Stimulated activated CD8-positive, alpha-beta memory T cell treated with anti-CD3 and anti-CD28 coated beads, Interleukin-4, amount 100 ng/mL, for 1 hour (primary cell): ENCODE measurements at regions not wholly inside any gene's neighbourhood (a gene's known extent, or its start where the extent isn't known, plus 50 kb on each side); places are given as distances from the start of the nearest gene placed in this dataset.
"Not testable (repeated sequence)": the region's sequence is repeated elsewhere in the genome, so short reads cannot be mapped to it uniquely, and the experiment has no call there.

Source experiments
- DNase-seq, 2 donors: peaks; one replicate each; pipeline ENCODE4 v3.0.0-alpha.2; 2020; ENCODE audit warnings: low read depth in 2 of 2, low spot score in 1 of 2

GRCh38 chr3:107189158-107189791 is 188.0 kb upstream of the CCDC54 start:
- DNase-seq: no peak

DNA sequence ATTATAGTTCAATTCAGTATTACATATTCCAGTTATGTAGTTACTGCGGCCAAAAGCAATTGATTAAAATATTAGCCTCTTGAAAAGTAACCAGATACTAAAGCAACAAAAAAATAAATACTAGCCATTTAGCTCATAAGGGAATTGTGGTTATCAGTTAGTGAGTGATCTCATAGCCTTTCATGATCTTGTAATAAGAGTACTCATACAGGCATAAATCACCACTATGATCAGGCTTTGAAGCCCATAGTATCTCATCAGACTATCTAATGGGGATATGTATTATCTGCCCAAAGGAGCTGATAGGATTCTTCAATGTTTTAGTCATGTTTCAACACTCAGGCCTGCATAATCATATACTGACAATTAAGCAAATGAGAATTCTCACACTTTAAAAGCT is 184.1 kb upstream of the CCDC54 start:
- DNase-seq: no peak

DNA sequence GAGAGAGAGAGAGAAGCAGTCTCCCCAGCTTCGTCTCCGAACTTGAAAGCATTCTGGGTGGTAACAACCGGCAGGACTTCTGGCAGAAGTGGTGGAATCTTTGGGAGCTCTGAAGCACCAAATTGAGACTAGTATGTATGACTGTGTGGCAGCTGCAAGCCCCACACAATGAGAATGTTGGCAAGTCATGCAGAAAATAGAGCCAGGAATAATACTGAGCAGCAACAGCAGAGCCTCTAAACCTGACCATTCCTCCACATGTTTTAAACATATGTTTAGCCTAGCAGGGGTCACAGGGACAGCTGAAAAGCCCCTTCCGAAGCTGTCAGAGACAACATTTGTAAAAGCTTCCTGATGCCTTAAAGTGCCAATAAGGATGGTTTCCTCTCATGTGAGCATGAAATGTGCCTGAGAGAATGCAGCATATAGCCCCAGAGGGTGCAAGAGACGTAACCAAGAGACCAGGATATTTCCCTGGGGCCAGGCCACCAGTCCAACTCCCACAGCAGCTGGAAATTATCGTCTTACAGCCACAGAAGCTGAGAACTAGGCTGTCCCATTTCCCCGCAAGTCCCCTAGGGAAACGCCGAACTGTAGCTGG is 178.6 kb upstream of the CCDC54 start:
- no peak for DNase-seq

GRCh38 chr3:107201146-107201545 is 176.1 kb upstream of the CCDC54 start:
- DNase-seq: no peak

GRCh38 chr3:107202885-107203284 is 174.4 kb upstream of the CCDC54 start:
- DNase-seq: not testable (repeated sequence)

- DNase-seq: no peak
Observed at GRCh38 chr3:107204121-107204520, 173.1 kb upstream of the CCDC54 start.

GRCh38 chr3:107205358-107205757 is 171.9 kb upstream of the CCDC54 start:
- DNase-seq: no peak

DNA sequence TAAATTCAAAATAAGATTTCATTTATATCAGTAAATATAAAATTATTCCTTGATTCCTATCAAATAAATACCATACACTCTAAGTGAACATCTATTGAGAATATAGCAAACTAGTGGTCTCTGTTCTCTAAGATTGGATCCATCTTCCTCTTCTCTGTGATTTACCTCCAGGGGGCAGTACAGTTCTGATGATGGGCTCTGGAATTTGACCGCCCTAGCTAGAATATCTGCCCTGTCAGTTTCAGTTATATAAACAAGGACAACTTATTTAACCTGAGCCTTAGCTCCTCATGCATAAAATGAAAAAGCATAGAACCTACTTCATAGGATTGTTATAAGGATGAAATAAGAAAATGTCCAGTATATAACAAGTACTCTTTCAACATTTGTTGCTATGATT is 171.1 kb upstream of the CCDC54 start:
- no peak for DNase-seq

DNA sequence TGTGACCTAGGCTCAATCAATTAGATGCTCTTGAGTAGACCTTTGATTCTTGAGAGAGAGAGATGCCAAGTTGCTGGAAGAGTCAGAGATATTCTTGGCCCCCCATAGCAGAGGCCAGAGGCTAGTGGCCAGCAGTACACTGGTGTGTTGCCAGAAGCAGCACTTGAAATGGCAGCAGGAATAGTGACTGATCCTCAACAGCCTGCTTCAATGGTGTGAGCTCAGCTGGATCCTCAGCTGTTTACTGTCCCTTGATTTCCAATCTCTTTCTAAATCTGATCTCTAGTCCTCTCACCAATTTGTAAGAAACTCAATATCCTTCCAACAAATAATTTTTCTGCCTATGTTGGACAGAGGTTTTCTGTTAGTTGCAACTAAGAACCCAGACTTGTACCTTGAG is 170.3 kb upstream of the CCDC54 start:
- no peak for DNase-seq

GRCh38 chr3:107208100-107208499 is 169.1 kb upstream of the CCDC54 start:
- no peak for DNase-seq

DNA sequence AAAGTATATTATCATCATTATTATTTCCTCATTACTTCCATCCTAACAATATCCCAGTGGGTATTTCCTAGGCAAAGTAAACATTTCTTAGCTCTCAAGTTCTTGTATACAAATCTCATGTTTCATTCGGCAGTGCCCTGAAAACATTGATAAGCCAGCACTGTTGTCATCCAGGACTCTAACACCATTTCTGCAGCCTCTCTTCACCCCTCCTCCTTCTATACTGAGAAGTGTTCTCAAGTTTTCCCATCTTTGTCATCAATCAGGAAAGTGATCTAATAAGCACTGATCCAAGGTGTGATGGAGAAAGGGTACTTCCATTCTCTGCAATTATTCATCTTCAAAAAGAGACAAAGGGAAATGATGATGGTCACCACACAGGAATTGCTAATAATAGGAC is 168.4 kb upstream of the CCDC54 start:
- DNase-seq: no peak

DNA sequence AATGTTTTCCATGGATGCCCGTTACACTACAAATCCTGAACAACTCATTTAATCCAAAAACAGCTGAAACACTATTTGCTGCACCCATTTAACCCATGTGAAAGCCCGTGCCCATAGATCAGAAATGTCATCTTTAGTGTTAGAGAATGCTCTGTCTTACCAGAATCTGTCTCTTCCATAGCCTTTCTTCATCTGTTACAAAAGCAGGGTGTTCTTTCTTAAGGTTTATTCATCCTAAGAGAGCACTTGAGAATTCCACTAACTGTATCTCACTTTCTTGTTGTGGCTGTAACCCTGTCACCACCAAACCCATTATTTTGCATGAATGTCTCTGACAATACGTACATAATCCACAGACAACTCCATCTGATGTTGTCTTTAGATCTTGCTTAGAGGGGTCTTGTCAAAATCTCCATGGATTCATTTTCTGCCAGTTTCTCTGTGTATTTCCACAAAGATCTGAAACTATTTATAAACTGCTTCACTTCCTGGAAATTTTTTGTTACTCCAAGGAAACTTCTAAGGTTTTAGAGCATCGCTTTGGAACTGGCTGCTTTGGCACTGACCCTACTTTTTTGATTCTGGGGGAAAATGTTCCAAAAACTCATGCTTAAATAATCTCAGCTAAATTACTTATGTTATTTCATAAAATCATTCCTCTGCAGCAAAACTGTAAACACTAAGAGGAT is 167.8 kb upstream of the CCDC54 start:
- no peak for DNase-seq

- no peak for DNase-seq
Observed at GRCh38 chr3:107211608-107212007, 165.6 kb upstream of the CCDC54 start.

DNA sequence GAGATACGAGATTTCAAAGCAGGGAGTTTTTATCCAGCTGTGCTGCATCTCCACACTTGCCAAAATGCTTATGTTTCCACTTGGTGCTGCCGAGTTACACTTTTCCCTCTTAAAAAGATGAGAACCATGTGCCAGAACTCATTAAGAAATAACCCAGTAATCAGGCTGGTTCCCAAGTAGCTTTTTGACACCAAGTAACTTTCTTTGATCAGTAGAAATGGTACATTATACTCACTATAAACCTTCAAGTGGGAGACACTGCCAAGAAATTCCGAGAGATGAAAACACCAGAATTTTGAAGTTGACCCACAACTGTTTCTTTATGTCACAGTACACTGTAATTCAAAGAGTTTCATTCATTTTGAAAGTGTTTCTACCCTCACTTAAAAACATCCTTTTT is 164.6 kb upstream of the CCDC54 start:
- DNase-seq: no peak

- DNase-seq: no peak
Observed at GRCh38 chr3:107213044-107213669, 164.1 kb upstream of the CCDC54 start.

DNA sequence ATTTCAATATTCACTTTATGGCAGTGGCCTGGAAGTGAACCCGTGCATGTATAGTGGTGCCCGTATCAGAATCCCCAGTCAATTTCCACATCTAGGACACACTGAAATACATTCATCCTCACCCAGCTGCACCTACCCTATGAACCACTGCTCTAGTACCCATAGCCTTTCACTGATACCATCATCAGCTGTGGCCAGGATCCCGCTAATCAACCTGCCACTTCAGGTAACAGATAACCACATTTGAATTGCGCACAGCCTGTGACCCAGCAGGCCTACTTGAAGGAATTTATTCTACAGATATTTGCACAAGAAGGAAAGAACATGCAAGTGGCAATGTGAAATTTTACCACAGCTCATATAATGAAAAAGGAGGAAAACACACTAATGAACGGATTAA is 161.0 kb upstream of the CCDC54 start:
- DNase-seq: no peak

- no peak for DNase-seq
Observed at GRCh38 chr3:107216711-107217110, 160.5 kb upstream of the CCDC54 start.

- DNase-seq: no peak
Observed at GRCh38 chr3:107217172-107217571, 160.1 kb upstream of the CCDC54 start.

DNA sequence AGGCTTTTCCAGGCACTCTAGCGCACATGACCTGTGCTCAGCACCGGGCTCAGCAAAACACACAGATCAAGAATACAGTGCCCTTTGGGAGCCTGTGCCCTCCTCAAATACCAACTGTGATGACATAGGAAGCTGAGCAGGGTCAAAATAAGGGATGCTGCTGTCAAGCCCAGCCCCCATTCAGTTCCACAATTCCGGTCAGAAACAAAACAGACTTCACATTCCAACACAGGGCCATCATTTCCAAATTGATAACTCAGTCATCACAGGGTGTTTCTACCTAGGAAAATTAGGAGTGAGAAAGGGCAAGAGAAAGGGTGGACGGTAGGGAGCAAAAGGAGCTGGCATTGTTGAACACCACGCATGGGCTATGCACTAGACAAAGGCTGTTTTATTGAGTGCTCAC is 158.4 kb upstream of the CCDC54 start:
- no peak for DNase-seq

GRCh38 chr3:107220538-107220937 is 156.7 kb upstream of the CCDC54 start:
- no peak for DNase-seq

DNA sequence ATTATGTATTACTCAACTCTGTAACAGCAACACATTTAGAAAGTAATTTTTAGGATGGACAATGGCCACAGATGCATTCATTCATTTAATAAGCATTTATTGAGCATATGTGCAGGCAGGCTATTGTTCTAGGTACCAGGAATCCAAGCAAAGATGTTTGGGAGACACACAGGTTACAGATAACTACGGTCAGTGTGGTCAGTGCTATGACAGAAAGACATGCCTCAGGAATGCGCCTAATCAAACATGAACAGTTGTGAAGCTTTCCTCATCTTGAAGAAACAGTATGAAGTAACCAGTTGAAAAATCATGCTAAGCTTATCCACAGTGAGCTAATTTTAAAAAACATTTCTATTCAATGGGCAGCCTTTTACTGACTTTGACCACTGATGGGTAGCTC is 155.4 kb upstream of the CCDC54 start:
- DNase-seq: no peak

DNA sequence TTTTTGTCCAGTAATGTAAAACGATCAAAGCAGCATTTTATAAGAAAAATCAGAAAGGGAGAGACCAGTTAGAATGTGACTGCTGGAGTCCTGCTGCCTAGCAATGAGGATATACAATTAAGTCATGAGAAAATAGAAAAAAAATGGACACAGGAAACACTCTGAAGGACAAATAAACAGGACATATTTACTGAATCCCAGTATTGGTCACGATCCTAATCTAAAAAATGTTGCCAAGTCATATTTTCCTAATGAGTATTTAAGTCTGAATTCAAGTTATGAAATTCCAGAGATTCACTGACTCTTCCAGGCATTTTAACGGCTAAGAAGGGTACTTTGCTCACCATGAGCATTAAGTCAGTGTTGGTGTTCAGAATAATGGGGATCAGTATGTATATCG is 154.3 kb upstream of the CCDC54 start:
- DNase-seq: no peak
